HG02852 (cell line): ENCODE measurements at regions not wholly inside any gene's neighbourhood (a gene's known extent, or its start where the extent isn't known, plus 50 kb on each side); places are given as distances from the start of the nearest gene placed in this dataset.
"Not testable (repeated sequence)": the region's sequence is repeated elsewhere in the genome, so short reads cannot be mapped to it uniquely, and the experiment has no call there.

Experiments
- ATAC-seq: cut with Tn5 transposase; IDR thresholded peaks from one replicate; pipeline ENCODE4 v1.9.1; 2021; ENCODE audit warnings: mild to moderate bottlenecking, moderate library complexity; ENCODE audit not compliant: unreplicated experiment

DNA sequence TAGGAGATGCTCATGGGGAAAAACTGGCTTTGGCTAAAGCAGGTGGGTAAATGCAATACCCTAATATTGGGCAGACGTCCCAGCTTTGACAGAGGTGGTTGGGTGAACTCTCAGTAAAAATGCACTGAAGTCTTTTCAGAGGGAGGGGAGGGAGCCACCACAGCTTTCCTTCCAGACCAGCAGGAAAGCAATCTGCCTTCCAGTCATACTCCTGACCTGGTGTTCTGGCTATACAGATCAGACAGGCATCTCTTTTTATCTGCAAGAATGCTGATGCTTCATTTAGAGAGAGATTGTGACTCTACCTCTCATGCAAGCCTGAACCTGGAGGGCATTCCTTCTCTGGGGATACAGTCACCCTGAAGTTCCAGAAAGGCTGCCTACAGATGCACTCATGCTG, 52.6 kb upstream of the ICA1 start:
- no peak for ATAC-seq

DNA sequence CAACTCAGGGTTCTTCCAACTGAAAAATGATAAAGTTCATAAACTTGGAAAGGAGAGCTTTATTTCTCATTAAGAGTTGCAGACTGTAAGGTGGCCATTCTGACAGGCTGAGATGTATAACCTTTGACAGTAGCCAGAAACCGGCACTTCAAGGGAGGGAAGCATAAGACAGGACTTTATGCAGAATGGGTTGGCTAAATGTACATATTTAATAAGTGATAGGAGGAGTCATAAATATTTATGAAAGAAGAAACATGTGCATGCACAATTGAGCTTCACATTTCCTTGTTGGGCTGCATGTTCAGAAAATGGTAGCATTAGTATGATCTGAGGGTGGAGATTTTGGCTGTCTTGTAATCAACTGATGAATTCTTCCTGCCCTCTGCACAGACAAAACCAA, 57.1 kb upstream of the ICA1 start:
- no peak for ATAC-seq

DNA sequence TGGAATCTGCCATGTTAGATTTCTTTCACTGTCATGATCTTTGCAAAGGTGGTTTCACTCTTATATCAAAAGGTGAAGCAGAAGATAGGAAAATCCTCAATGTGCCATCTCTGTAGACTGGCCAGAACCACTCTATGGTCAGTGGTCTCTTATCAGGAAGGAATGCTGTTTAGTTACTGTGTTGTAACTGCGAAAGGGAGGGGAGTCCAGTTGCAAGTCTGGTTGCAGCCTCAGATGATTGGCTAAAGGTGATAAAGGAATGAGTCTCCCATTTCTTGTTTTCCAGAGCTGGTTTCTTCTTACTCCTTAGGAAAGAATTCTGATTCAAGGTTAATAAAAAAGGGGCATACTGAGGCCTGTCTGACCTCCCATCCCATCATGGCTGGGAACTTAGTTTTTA, 58.2 kb upstream of the ICA1 start:
- ATAC-seq, result no peak

DNA sequence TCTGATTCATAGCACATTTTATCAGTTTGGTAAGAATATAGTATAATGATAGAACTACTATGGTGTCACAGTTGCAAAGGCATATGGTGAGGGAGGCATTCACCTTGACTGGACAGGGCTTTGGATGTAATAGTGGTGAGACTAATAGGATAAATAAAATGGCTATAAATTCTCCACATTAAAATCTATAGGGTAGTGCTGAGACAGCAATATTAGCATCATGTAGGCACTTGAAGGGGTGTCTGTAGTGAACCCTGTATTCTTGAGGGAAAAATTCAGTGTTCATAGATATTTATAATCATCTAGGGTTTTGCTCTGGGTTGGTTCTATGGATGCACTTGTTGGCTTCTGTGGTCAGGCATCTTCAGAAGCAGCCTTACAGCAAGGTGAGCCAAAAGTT, 59.3 kb upstream of the ICA1 start:
- no peak for ATAC-seq

DNA sequence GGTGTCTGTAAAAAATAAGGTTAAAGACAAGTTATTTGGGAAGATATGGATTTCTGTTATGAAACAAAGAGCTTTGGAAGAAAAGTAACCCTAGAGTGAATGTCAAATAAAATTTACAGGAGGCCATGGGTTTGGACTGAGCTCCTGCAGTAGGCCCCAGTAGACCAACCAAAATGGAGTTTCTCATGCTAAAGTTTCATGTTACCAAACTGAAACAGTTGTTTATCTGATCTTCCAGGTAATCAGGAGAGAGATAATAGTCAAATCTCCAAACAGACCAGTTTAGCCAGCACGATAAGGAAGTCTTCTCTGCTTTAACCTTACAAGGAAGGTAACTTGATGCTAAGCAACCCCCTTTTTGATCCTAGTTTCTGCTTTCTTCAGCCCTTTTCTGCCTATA, 60.7 kb upstream of the ICA1 start:
- ATAC-seq, result no peak

DNA sequence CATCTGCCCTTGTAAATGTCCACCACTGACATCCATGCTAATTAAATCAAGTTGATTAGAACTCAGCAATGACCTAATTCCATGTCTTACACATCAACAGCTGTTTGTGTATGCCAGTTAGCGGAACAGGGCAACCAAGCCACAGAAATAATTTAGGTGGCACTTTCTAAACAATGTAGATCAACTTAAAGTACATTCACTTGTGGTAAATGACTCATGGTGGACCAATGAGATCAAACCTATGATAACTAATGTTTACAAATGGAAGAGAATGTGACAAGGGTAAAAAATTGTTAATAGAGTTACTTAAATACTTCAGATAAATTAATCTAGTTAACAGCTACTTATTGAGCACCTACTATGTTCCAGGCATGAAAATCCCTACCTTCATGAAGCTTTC, 63.1 kb upstream of the ICA1 start:
- no peak for ATAC-seq

DNA sequence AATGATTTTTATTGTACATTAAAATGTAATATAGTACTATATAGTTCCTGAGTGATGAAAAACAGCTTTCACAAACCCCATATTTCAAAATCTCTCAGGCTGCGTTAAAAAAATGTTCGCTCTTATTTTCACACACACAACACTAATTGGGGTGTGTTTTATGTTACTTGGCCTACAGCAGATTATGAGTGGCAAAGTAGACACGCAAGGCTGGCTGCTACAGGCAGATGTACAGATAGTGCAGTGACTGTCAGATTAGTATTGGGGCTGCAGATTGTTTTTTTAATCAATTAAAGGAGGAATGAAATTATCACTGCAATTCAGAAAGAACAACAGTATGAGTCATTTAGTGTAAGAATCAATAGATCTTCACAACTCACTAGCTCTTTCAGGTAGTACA, 65.2 kb upstream of the ICA1 start:
- ATAC-seq, result no peak

DNA sequence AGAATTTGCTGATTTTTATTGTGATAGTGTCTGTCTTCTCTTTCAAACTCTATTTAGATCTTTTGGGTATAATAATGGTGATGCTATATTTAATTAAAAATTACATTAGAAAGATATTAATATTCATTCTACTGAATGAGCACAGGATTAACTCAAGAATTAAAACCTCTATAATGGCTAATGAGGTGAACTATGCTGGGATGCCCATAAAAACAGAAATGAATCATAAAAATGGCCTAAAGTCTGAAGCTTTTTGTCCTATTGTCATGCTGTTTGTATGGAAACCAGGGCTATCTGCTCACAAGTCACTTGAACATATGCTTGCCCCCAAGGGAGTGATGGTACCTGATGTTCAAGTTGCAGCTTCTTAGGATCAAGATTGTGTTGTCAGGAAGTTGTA, 76.2 kb upstream of the ICA1 start:
- no peak for ATAC-seq

DNA sequence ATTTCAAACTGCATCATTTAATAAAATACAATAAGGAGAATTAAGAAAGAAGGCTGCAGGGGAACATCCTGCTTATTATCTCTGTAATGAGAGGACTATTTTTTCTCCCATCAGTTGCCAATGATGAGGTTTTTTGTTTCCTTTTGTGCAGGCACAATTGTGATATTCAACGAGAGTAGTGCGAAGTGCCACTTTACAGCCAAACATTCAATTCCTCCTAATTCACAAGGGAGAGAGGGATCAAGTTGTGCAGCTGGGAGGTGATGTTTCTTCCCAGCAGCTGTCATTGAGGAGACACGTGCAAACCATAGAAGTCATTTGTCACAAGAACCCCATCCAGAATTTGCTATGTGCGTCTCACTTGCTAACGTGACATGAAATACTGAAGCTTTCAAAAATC, 81.6 kb upstream of the ICA1 start:
- ATAC-seq, result no peak

DNA sequence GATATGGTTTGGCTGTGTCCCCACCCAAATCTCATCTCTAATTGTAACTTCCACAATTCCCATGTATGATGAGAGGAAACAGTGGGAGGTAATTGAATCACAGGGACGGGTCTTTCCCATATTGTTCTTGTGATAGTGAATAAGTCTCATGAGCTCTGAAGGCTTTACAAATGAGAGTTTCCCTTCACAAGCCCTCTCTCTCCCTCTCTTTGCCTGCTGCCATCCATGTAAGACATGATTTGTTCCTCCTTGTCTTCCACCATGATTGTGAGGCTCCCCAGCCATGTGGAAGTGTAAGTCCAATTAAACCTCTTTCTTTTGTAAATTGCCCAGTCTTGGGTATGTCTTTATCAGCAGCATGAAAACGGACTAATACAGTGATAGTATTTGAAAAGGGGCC, 85.4 kb upstream of the ICA1 start:
- ATAC-seq, result not testable (repeated sequence)

DNA sequence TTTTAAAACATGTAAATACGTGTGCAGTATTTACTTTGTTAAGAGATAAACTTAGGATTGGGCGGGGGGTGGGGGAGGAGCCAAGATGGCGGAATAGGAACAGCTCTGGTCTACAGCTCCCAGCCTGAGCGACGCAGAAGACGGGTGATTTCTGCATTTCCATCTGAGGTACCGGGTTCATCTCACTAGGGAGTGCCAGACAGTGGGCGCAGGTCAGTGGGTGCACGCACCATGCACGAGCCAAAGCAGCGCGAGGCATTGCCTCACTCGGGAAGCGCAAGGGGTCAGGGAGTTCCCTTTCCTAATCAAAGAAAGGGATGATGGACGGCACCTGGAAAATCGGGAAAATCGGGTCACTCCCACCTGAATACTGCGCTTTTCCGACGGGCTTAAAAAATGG, 81.8 kb upstream of the NXPH1 start:
- ATAC-seq, result not testable (repeated sequence)

DNA sequence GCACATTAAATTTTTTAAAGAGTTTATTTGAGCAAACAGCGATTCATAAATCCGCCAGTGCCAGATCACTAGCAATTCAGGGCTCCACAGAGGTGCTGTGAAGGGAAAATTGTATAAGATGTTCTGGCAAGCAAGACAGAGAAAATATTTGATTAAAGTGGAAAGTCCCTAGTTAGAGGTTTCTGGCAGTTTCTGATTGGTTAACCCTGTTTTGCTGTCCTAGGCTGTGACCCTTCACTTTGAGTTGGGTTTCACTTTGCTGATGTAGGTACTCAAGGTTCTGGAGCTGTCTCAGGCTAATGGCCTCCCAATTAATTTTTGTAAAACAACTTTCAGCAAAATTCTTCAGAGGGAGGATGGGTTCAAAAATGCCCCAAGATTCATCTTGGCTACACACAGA, 79.4 kb upstream of the NXPH1 start:
- no peak for ATAC-seq

DNA sequence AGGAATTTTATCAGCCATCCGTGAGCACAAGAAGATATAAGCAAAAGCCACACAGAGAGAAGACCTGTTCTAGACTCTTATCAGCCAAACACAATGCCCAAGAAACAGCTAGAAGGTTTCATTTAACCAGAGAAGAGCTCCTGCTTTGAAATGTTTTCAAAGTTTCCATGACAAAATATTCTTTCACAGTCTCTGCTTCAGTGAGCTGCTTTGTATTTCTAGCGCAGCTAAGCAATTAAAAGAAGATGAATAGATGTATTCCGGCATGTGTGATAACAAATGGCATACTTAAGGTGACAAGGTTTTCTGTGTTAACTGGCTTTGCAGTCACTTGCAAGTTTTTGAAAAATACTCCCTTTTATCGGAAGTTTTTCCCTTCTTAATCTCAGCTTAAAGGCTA, 78.9 kb upstream of the NXPH1 start:
- no peak for ATAC-seq

DNA sequence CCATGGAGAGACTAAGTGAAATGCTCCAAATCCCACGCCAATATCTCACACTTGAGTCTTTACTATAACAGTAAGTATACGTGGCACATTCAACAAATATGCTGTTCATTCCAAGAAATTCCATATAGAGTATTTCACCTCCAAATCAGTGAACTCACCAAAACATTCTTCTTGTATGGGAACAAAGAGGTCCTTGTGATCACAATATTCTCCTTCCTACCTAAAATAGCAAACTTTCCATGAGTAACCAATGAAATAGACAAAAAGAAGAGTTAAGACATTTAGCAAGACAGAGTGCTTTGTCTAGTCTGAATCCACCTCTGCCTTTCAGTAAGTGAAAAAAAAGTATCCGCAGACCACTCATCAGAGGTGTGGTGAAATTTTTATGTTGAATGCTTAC, 77.3 kb upstream of the NXPH1 start:
- no peak for ATAC-seq

DNA sequence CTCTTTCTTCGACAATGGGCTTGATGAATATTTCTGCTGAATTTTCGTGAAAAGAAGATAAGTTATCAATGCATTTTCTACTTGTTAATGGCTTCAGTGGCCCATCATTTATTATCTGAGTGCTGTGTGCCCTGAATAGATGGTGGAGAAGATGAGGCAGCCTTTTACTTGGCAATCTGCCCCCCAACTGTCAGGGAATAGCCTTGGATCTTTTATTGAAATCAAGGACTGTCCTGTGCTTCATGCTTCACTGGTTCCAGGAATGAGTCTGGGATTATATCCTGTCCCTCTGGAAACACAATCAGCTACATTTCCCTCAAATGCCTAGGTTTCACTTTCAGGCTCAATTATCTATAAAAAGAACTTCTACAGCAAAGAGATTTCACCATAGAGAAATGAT, 75.9 kb upstream of the NXPH1 start:
- no peak for ATAC-seq

DNA sequence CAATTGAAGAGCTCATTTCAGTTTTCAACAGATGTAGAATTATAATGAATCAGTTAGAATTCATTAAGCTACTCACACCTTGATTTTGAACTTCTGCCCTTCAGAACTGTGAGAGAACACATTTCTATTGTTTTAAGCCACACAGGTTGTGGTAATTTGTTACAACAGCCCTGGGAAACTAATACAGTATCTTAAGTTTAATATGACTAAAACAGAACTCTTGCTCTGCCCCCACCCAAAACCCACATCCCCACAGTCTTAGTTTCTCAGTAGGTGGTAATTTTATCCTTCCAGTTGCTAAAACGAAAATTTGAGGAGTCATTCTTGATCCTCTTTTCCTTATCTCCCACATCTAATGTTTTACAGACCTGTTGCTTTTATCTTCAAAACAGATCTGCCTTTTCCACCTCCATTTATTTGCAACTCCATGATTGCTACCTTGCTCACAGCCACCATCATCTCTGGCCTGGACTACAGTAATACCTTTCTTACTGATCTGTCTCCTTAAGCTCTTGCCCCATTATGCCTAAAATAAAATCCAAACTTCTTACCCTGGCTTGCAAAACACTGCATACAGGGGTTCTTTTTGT, 72.8 kb upstream of the NXPH1 start:
- ATAC-seq, result peak; percentile 53

DNA sequence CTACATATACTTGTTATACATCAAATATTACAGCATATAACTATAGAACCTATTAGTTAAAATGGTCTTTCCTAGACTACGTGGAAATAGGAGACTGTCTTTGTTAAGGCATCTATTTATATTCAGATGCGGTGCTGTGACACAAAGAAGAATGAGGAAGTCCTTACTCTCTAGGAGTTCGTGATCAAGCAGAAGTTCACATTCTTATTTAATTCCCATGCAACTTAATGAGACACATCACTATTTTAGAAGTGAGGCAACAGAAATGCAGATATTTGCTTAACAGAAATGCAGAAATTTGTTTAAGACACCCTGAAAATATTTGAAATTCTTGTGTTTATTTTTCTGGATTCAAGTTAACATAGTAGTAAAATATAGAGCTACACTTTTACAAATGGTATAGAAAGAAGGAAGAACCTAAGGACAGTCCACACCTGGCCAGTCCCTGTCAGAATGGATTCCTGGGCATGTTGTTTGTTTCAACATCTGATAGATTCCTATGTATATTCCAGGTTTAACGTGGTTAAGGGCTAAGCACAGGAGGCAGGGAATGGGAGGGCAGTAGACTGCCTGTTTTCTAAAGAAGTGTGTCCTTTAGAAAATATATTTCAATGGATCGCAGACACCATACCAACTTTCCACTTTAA, 70.6 kb upstream of the NXPH1 start:
- ATAC-seq, result no peak

DNA sequence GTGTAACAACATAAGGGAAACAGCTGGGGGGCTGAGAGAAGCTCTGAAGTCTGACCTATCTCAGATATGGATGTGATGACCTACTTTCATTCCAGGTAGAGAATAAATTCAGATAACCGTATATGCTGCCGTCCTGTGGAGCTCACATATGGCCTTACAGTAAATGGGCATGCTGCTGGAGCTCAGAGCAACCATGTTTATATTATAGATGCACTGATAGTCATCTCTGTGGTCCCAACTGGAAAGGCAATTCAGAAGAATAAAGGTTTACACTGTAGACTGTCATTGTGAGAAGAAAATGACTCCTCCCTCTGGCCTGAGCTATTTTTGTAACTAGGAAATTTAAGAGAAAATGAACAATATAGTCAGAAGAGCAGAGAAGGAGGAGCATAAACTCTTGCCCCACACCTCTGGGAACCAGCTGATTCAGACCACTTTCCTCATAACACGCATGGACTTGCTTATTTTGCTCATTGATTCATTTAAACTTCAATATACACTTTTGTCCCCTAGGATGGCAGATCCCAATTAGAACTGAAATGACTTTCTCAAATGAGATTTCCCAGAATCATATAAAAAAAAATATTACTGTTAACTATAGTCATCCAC, 69.9 kb upstream of the NXPH1 start:
- ATAC-seq, result no peak

DNA sequence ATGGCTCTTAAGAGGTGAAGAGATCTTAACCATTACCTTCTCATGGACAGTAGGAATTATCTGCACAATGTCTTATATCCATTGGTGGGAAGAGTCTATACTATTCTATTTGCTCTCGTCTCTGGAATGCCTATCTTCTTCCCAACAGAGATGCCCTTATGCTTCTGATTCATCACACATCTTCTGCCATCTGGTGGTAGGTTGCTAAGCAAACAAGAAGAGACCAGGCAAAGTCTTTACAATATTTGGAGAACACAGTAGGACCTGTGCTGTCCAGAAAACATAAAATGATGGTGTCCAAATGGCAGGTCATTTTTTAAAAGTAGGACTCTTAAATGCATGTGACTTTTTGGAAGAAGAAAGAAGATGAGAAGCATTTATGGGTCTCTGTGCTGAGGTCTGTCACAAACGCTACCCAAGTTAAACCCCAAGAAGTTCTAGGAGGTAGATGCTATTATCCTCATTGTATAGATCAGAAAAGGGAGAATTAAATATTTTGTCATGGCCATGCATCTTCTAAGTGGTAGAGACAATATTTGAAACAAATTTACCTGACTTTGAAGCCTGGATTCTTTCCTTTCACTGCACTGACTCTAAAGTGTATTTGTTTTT, 67.8 kb upstream of the NXPH1 start:
- ATAC-seq, result no peak

DNA sequence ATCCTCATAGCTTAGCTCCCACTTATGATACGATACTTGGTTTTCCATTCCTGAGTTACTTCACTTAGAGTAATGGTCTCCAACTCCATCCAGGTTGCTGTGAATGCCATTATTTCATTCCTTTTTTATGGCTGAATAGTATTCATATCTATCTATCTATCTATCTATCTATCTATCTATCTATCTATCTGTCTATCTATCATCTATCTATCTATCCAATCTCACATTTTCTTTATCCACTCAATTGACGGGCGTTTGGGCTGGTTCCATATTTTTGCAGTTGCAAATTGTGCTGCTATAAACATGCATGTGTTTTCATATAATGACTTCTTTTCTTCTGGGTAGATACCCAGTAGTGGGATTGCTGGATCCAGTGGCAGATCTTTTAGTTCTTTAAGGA, 65.4 kb upstream of the NXPH1 start:
- ATAC-seq, result not testable (repeated sequence)

DNA sequence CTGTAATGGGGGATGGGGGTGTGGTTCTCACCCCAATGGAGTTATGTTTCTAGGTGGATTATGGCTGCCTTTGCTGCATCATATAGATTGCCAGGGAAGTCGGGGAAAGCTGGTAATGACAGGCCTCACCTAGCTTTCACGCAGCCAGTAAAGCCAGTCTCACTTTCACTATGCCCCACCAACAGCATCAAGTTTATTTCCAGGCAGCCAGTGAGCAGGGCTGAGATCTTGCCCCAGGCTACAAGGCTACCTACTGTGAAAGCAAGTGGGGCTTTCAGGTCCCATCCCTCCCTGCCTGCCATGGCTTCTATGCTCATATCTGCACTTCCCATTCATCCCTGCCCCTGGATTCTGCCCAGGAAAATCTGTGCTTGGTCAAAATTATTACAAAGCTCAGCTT, 61.7 kb upstream of the NXPH1 start:
- no peak for ATAC-seq

DNA sequence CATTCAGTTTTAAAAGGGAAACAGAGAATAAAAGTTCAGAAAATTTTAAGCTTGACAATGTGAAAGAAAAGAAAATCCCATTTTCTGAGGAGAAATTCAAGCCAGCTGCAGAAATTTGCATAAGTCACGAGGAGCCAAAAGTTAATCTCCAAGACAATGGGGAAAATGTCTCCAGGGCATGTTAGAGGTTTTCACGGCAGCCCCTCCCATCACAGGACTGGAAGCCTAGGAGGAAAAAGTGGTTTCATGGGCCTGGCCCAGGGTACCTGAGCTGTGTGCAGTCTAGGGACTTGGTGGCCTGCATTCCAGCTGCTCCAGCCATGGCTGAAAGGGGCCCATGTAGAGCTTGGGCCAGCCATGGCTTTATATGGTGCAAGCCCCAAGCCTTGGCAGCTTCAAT, 59.6 kb upstream of the NXPH1 start:
- no peak for ATAC-seq
